ENCODE measurements at regions not wholly inside any gene's neighbourhood (a gene's known extent, or its start where the extent isn't known, plus 50 kb on each side); places are given as distances from the start of the nearest gene placed in this dataset.

- TF ChIP-seq CTCF (conservative IDR thresholded peaks at IDR 0.05 in 1 of 2, IDR thresholded peaks at IDR 0.05 in 1 of 2; ENCODE audit: low read depth in 1 of 2, low read length in 2 of 2) (no peak), EZH2 (IDR thresholded peaks at IDR 0.05; ENCODE audit: low read length, missing control alignments) (no peak)
Measured at GRCh38 chr13:85166891-85167290, 632.3 kb downstream of the SLITRK6 start.
